ENCODE measurements at regions not wholly inside any gene's neighbourhood (a gene's known extent, or its start where the extent isn't known, plus 50 kb on each side); places are given as distances from the start of the nearest gene placed in this dataset.

- TF ChIP-seq CTCF (IDR thresholded peaks at IDR 0.05 in 4 of 5, conservative IDR thresholded peaks at IDR 0.05 in 1 of 5), result no peak
- TF ChIP-seq POLR2A (IDR thresholded peaks at IDR 0.05), result no peak
Observed at GRCh38 chr10:78187371-78187770, 153.7 kb downstream of the RPS24 start.

Data from gastrocnemius medialis (tissue), 4 donors.